ENCODE measurements at regions not wholly inside any gene's neighbourhood (a gene's known extent, or its start where the extent isn't known, plus 50 kb on each side); places are given as distances from the start of the nearest gene placed in this dataset.

DNA sequence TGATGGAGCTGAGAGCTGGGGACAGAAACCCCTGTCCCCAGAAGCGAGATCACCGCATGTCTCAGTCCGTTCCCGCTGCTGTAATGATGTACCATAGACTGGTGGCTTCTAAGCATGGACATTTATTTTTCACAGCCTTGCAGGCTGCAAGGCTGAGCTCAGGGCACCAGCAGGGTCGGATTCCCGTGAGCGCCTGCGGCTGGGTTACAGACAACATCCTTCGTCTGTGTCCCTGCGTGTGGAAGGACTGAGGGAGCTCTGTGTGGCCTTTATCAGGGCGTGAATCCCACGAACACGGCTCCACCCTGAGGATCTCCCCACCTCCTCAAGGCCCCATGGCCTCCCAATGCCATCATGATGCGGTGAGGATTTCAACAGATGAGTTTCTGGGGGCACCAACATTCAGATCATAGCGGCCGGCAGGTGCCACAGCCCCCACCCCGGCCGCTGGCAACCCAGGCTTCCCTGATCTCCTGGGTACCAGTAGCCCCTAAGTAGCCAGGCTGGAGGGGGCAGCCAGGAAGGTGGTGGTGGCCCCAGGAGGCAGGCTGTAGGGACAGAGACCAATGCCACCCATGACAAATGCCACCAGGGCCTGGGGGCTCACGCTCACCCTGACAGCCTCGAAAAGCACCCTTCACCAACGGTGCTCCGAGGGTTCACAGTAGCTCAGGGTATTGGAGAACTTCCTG lies 104.4 kb downstream of the CRYAA start:
- Histone ChIP-seq H3K4me1 (peaks cover 40% of the 10 kb centered on the region), H3K9me3 (no peaks in the 10 kb centered on the region), H3K4me3 (ENCODE audit: low read depth, low read length) (no peak overlapping the region), H3K27me3 (no peaks in the 10 kb centered on the region), H3K36me3 (no peaks in the 10 kb centered on the region)
- TF ChIP-seq, protein P1, sequence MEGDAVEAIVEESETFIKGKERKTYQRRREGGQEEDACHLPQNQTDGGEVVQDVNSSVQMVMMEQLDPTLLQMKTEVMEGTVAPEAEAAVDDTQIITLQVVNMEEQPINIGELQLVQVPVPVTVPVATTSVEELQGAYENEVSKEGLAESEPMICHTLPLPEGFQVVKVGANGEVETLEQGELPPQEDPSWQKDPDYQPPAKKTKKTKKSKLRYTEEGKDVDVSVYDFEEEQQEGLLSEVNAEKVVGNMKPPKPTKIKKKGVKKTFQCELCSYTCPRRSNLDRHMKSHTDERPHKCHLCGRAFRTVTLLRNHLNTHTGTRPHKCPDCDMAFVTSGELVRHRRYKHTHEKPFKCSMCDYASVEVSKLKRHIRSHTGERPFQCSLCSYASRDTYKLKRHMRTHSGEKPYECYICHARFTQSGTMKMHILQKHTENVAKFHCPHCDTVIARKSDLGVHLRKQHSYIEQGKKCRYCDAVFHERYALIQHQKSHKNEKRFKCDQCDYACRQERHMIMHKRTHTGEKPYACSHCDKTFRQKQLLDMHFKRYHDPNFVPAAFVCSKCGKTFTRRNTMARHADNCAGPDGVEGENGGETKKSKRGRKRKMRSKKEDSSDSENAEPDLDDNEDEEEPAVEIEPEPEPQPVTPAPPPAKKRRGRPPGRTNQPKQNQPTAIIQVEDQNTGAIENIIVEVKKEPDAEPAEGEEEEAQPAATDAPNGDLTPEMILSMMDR (IDR thresholded peaks at IDR 0.05; ENCODE audit: low read depth, low read length) = no peak
- DNase-seq = no peak

DNA sequence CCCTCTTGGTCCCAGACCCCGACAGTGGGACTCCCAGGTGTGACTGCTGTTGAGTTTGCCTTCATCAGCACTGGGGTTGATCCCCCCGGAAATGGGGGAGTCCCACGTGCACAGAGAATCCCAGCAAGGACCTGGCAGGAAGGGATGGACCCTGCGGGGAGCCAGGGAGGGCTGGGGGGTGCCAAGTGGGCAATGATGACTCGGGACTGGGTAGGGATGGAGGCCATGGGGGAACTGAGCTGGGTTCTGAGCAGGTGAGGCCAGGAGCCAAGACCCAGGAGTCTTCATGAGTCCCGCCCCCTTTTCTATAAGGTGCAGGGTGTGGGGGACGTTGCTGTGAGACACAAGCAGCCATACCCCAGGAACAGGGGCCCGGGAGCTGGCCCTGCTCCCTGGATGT lies 103.8 kb downstream of the CRYAA start:
- Histone ChIP-seq H3K36me3 (no peaks in the 10 kb centered on the region), H3K4me3 (ENCODE audit: low read depth, low read length) (no peak overlapping the region), H3K9me3 (no peaks in the 10 kb centered on the region), H3K27me3 (no peaks in the 10 kb centered on the region), H3K4me1 (peaks cover 39% of the 10 kb centered on the region)
- peak; percentile 2 for DNase-seq
- TF ChIP-seq, protein P1 (IDR thresholded peaks at IDR 0.05; ENCODE audit: low read depth, low read length) = no peak

DNA sequence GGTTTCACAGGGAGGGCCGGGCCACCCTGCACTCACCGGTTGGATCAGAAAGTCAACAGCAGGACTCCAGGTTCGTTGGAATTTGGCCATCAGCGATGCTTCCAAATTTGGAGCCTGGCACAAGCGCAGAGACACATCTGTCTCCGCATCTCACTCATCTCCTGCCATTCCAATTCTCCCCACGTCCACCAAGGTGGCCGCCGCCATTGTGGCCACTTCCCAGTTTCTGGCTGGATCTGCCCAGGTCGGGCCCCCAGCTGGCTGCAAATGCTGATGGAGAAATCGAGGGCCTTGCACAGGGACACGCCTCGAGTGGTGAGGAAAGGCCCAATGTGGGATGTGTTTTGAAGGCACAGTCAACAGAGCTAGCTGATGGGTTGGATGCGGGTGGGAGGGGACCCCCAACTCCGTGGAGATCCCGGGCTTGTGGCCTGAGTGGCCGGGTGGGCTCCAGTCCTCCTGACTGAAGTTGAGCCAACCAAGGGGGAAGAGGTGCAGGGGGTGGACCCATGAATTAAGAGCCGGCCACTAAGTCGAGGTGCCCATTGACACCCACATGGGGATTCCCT lies 102.7 kb downstream of the CRYAA start:
- no peak overlapping the region for H3K4me3 ChIP-seq (ENCODE audit: low read depth, low read length)
- no peaks in the 10 kb centered on the region for H3K27me3 ChIP-seq
- DNase-seq = peak; percentile 1
- H3K36me3 ChIP-seq = no peaks in the 10 kb centered on the region
- peaks cover 36% of the 10 kb centered on the region for H3K4me1 ChIP-seq
- H3K9me3 ChIP-seq = no peaks in the 10 kb centered on the region
- TF ChIP-seq, protein P1 (IDR thresholded peaks at IDR 0.05; ENCODE audit: low read depth, low read length) = no peak

DNA sequence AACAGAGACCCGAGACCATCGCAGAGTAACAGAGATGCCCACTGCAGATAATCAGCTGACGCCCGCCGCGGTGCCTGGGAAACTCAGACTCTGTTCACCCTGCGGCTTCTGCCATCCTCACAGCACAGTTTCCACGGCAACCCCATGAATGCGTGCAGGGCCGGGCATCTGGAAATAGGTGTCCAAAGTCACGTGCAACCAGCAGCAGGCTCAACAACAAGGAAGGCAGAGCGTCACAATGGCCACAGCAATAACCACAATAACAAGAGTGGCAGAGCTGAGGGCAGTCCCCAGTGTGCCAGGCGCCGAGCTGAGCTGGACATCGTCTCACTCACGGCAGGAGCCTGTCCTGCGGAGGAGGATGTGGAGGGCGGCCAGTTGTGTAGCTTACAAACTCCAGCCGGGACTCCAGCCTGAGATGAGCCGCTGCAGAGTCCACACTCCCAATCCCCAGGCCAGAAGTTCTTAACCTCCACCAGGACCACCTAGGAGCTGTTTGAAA lies 102.0 kb downstream of the CRYAA start:
- Histone ChIP-seq H3K4me3 (ENCODE audit: low read depth, low read length) (no peak overlapping the region), H3K36me3 (no peaks in the 10 kb centered on the region)

DNA sequence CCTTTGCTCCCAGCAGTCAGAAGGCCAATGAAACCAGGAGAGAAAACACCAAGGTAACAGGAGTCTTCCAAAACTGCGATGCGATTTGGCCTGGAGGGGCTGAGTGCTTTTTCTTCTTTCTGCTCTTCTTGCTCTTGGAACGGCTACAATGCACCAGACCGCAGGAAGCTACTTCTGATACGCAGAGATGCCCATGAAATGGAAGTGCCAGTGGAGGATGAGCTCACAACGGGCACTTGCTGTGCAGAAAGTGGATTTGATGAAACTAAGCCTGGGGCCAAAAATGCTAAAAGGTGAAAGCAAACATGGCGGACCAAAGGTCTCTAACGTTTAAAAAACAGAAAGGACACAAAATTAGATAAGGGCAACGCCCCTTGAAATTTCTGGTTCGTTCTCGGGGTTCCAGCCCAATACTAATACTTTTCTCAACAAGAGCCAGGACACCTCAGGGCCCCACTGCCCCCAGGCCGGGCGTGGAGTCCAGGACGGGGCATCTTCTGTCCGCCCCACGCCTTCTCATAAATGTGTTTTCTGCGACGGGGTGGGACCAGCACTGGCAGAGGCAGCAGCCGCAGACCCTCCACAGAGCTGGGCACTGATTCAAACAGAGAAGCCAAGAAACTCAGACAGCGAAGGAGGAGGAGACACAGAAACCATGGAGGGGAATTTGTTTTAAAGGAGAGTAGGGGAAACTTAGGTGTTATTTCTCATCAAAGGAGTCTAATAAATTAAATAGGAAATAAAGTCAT lies 101.3 kb downstream of the CRYAA start:
- TF ChIP-seq, protein P1 (IDR thresholded peaks at IDR 0.05; ENCODE audit: low read depth, low read length) = no peak
- Histone ChIP-seq H3K9me3 (no peaks in the 10 kb centered on the region), H3K4me3 (ENCODE audit: low read depth, low read length) (no peak overlapping the region), H3K4me1 (peaks cover 34% of the 10 kb centered on the region), H3K27me3 (no peaks in the 10 kb centered on the region), H3K36me3 (no peaks in the 10 kb centered on the region)
- peak; percentile 6 for DNase-seq

More for the DNA sequence above, 102.0 kb downstream of the CRYAA start:
- DNase-seq = peak; percentile 84
- H3K9me3 ChIP-seq = no peaks in the 10 kb centered on the region
- no peaks in the 10 kb centered on the region for H3K27me3 ChIP-seq
- TF ChIP-seq, protein P1 (IDR thresholded peaks at IDR 0.05; ENCODE audit: low read depth, low read length) = no peak
- H3K4me1 ChIP-seq = peaks cover 36% of the 10 kb centered on the region
